HCT116 (cell line): ENCODE measurements at regions not wholly inside any gene's neighbourhood (a gene's known extent, or its start where the extent isn't known, plus 50 kb on each side); places are given as distances from the start of the nearest gene placed in this dataset.

Experiments used
- CTCF ChIP-seq, 3 experiments: fragments of 200-600 bp in 1 of 3; sonication (generic) in 1 of 3; IDR thresholded peaks in 2 of 3; conservative IDR thresholded peaks in 1 of 3; 2 replicates each; pipeline ENCODE4 v1.5.1; 2012 to 2017; ENCODE audit warnings: low read depth in 2 of 3, low read length in 2 of 3, antibody characterized with exemption in 1 of 3, borderline replicate concordance in 1 of 3, control low read depth in 1 of 3, mild to moderate bottlenecking in 1 of 3, mixed read lengths in 1 of 3, mixed run types in 1 of 3, moderate library complexity in 1 of 3; ENCODE audit not compliant: insufficient read depth in 1 of 3
- EGR1 ChIP-seq: IDR thresholded peaks from 2 replicates; pipeline ENCODE4 v1.6.1; 2012; ENCODE audit warnings: low read depth
- POLR2A ChIP-seq: IDR thresholded peaks from 2 replicates; pipeline ENCODE4 v1.7.0; 2011; ENCODE audit warnings: borderline replicate concordance; ENCODE audit not compliant: insufficient read depth, insufficient read length; ENCODE audit errors: extremely low read depth
- TCF7L2 ChIP-seq: IDR thresholded peaks from 2 replicates; pipeline ENCODE4 v1.7.0; 2011; ENCODE audit warnings: borderline replicate concordance, inconsistent platforms; ENCODE audit not compliant: insufficient read depth, insufficient read length; ENCODE audit errors: extremely low read depth

- TF ChIP-seq CTCF (IDR thresholded peaks at IDR 0.05 in 2 of 3, conservative IDR thresholded peaks at IDR 0.05 in 1 of 3; ENCODE audit: borderline replicate concordance in 1 of 3, insufficient read depth in 1 of 3, low read depth in 2 of 3, low read length in 2 of 3) (no peak), EGR1 (no peak), POLR2A (no peak), TCF7L2 (no peak)
Measured at GRCh38 chr4:23361453-23361852, 528.4 kb downstream of the PPARGC1A start.
